GM23338 (cell line): ENCODE measurements at regions not wholly inside any gene's neighbourhood (a gene's known extent, or its start where the extent isn't known, plus 50 kb on each side); places are given as distances from the start of the nearest gene placed in this dataset.
A peak's percentile ranks its signal among the peaks of the same experiment; 100 is the strongest.

Source experiments
- ATAC-seq: fragments of 200-7000 bp; cut with Tn5 transposase; 3 replicates; pipeline ENCODE4 v1.9.1; 2020
- DNase-seq: peaks from one replicate; pipeline ENCODE4 v3.0.0-alpha.2; 2015; ENCODE audit warnings: low spot score
- H2AFZ ChIP-seq: fragments of 200-600 bp; sonication (generic); 2 replicates; pipeline ENCODE4 v1.8.0; 2016; ENCODE audit warnings: antibody characterized with exemption, mild to moderate bottlenecking, moderate library complexity
- H3F3A ChIP-seq: fragments of 200-600 bp; sonication (generic); replicated peaks from 2 replicates; pipeline ENCODE4 v1.8.0; 2017; ENCODE audit warnings: antibody characterized with exemption, mixed run types, low read depth
- H3K27ac ChIP-seq: fragments of 200-600 bp; sonication (generic); 2 replicates; pipeline ENCODE4 v1.6.1; 2016; ENCODE audit warnings: low read depth
- H3K27me3 ChIP-seq: fragments of 200-600 bp; sonication (generic); 2 replicates; pipeline ENCODE4 v1.8.0; 2016; ENCODE audit warnings: mild to moderate bottlenecking, mixed run types, moderate library complexity; ENCODE audit not compliant: insufficient read depth
- H3K36me3 ChIP-seq: fragments of 200-600 bp; sonication (generic); 2 replicates; pipeline ENCODE4 v1.8.0; 2016; ENCODE audit warnings: mild to moderate bottlenecking; ENCODE audit not compliant: insufficient read depth
- H3K4me1 ChIP-seq: fragments of 200-600 bp; sonication (generic); 2 replicates; pipeline ENCODE4 v1.8.0; 2016; ENCODE audit warnings: mild to moderate bottlenecking, moderate library complexity; ENCODE audit not compliant: insufficient read depth
- H3K4me2 ChIP-seq: fragments of 200-600 bp; sonication (generic); 2 replicates; pipeline ENCODE4 v1.7.1; 2017; ENCODE audit warnings: mixed run types
- H3K4me3 ChIP-seq: fragments of 200-600 bp; sonication (generic); 2 replicates; pipeline ENCODE4 v1.6.1; 2016; ENCODE audit warnings: mixed run types
- H3K79me2 ChIP-seq: fragments of 200-600 bp; sonication (generic); replicated peaks from 2 replicates; pipeline ENCODE4 v1.8.0; 2017; ENCODE audit warnings: mild to moderate bottlenecking; ENCODE audit not compliant: insufficient read depth
- H3K9me2 ChIP-seq: fragments of 200-600 bp; sonication (generic); 2 replicates; pipeline ENCODE4 v1.8.0; 2017; ENCODE audit not compliant: insufficient read depth
- H4K20me1 ChIP-seq: fragments of 200-600 bp; sonication (generic); replicated peaks from 2 replicates; pipeline ENCODE4 v1.8.0; 2017; ENCODE audit warnings: mild to moderate bottlenecking; ENCODE audit not compliant: insufficient read depth
- H3K27ac Mint-ChIP-seq: 2 replicates; pipeline ENCODE4 v1.8.0; 2020; ENCODE audit warnings: inconsistent platforms, mild to moderate bottlenecking, moderate library complexity, mixed read lengths
- H3K27me3 Mint-ChIP-seq: 3 replicates; pipeline ENCODE4 v1.8.0; 2022; ENCODE audit warnings: low read depth, mild to moderate bottlenecking, moderate library complexity, mixed read lengths, inconsistent platforms; ENCODE audit not compliant: insufficient read depth, poor library complexity
- H3K36me3 Mint-ChIP-seq: 3 replicates; pipeline ENCODE4 v1.8.0; 2021; ENCODE audit warnings: low read depth, mild to moderate bottlenecking, inconsistent platforms, moderate library complexity, mixed read lengths
- H3K4me1 Mint-ChIP-seq: 3 replicates; pipeline ENCODE4 v1.8.0; 2020; ENCODE audit warnings: mild to moderate bottlenecking, inconsistent platforms, mixed read lengths
- H3K4me3 Mint-ChIP-seq: 3 replicates; pipeline ENCODE4 v1.8.0; 2021; ENCODE audit warnings: moderate library complexity, mild to moderate bottlenecking, inconsistent platforms, mixed read lengths
- H3K9me3 Mint-ChIP-seq: 3 replicates; pipeline ENCODE4 v1.8.0; 2020; ENCODE audit warnings: moderate library complexity, mild to moderate bottlenecking, inconsistent platforms, mixed read lengths
- NANOG ChIP-seq: IDR thresholded peaks from 2 replicates; pipeline ENCODE4 v1.6.1; 2016; ENCODE audit warnings: antibody characterized with exemption, borderline replicate concordance
- ZNF331 ChIP-seq: fragments of 250-450 bp; sonication (Bioruptor Pico); IDR thresholded peaks from 2 replicates; pipeline ENCODE4 v1.5.0; 2020; ENCODE audit warnings: low read depth, mild to moderate bottlenecking, moderate library complexity
- TF ChIP-seq, protein P1 (sequence below): fragments of 250-450 bp; sonication (Bioruptor Pico); IDR thresholded peaks from 2 replicates; pipeline ENCODE4 v1.5.0; 2020; ENCODE audit warnings: mild to moderate bottlenecking, moderate library complexity

GRCh38 chr10:10333622-10334021 is 684.0 kb upstream of the CELF2 start (continued):
- TF ChIP-seq, protein P1, sequence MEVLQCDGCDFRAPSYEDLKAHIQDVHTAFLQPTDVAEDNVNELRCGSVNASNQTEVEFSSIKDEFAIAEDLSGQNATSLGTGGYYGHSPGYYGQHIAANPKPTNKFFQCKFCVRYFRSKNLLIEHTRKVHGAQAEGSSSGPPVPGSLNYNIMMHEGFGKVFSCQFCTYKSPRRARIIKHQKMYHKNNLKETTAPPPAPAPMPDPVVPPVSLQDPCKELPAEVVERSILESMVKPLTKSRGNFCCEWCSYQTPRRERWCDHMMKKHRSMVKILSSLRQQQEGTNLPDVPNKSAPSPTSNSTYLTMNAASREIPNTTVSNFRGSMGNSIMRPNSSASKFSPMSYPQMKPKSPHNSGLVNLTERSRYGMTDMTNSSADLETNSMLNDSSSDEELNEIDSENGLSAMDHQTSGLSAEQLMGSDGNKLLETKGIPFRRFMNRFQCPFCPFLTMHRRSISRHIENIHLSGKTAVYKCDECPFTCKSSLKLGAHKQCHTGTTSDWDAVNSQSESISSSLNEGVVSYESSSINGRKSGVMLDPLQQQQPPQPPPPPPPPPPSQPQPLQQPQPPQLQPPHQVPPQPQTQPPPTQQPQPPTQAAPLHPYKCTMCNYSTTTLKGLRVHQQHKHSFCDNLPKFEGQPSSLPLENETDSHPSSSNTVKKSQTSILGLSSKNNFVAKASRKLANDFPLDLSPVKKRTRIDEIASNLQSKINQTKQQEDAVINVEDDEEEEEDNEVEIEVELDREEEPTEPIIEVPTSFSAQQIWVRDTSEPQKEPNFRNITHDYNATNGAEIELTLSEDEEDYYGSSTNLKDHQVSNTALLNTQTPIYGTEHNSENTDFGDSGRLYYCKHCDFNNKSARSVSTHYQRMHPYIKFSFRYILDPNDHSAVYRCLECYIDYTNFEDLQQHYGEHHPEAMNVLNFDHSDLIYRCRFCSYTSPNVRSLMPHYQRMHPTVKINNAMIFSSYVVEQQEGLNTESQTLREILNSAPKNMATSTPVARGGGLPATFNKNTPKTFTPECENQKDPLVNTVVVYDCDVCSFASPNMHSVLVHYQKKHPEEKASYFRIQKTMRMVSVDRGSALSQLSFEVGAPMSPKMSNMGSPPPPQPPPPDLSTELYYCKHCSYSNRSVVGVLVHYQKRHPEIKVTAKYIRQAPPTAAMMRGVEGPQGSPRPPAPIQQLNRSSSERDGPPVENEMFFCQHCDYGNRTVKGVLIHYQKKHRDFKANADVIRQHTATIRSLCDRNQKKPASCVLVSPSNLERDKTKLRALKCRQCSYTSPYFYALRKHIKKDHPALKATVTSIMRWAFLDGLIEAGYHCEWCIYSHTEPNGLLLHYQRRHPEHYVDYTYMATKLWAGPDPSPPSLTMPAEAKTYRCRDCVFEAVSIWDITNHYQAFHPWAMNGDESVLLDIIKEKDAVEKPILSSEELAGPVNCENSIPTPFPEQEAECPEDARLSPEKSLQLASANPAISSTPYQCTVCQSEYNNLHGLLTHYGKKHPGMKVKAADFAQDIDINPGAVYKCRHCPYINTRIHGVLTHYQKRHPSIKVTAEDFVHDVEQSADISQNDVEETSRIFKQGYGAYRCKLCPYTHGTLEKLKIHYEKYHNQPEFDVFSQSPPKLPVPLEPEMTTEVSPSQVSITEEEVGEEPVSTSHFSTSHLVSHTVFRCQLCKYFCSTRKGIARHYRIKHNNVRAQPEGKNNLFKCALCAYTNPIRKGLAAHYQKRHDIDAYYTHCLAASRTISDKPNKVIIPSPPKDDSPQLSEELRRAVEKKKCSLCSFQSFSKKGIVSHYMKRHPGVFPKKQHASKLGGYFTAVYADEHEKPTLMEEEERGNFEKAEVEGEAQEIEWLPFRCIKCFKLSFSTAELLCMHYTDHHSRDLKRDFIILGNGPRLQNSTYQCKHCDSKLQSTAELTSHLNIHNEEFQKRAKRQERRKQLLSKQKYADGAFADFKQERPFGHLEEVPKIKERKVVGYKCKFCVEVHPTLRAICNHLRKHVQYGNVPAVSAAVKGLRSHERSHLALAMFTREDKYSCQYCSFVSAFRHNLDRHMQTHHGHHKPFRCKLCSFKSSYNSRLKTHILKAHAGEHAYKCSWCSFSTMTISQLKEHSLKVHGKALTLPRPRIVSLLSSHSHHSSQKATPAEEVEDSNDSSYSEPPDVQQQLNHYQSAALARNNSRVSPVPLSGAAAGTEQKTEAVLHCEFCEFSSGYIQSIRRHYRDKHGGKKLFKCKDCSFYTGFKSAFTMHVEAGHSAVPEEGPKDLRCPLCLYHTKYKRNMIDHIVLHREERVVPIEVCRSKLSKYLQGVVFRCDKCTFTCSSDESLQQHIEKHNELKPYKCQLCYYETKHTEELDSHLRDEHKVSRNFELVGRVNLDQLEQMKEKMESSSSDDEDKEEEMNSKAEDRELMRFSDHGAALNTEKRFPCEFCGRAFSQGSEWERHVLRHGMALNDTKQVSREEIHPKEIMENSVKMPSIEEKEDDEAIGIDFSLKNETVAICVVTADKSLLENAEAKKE (CRISPR knock-in tag): no peak
- TF ChIP-seq ZNF331: no peak

GRCh38 chr10:10338339-10338738 is 679.3 kb upstream of the CELF2 start:
- Histone ChIP-seq H3K27me3 (no peaks in the 10 kb centered on the region), H3K4me2 (no peak overlapping the region), H4K20me1 (no peaks in the 10 kb centered on the region), H2AFZ (no peak overlapping the region), H3K27ac (no peak overlapping the region), H3K79me2 (no peaks in the 10 kb centered on the region), H3K9me2 (no peaks in the 10 kb centered on the region; the same call in 1 of the 2 replicates), H3K4me1 (peaks cover 16% of the 10 kb centered on the region), H3K36me3 (no peaks in the 10 kb centered on the region), H3F3A (no peaks in the 10 kb centered on the region), H3K4me3 (no peak overlapping the region)
- Mint-ChIP-seq H3K27ac (peak overlapping the region; percentile 88; the same call in 1 of the 2 replicates), H3K4me3 (no peak overlapping the region), H3K27me3 (peaks cover 2% of the 10 kb centered on the region), H3K9me3 (peaks cover 5% of the 10 kb centered on the region; the same call in 2 of the 3 replicates), H3K4me1 (peaks cover 16% of the 10 kb centered on the region), H3K36me3 (peaks cover 3% of the 10 kb centered on the region; the same call in 2 of the 3 replicates)
- ATAC-seq (no peak), DNase-seq (no peak)
- TF ChIP-seq, protein P1 (CRISPR knock-in tag): no peak
- TF ChIP-seq NANOG: 0 out of 2 replicates have a peak, but pooled peaks have one; percentile 19
